ENCODE measurements at regions not wholly inside any gene's neighbourhood (a gene's known extent, or its start where the extent isn't known, plus 50 kb on each side); places are given as distances from the start of the nearest gene placed in this dataset.

DNA sequence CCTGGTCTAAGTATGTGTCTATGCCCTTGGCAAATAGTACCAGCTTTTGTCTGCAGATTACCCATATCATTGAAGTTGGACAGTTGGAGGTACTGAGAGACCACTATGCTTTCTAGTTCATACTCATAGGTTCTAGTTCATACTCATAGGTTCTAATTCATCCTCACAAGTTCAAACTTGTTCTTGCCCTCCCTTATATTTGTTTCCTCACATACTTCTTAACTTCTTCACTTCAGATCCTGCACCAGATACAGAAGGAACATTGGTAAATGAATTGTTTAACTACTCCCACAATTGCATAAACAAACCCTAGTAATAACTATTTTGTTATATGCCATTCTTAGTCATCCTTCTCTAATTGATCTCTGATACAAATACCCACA, 172.2 kb downstream of the SLITRK1 start:
- DNase-seq (ENCODE audit: low spot score) = no peak
- no peaks in the 10 kb centered on the region for H3K36me3 ChIP-seq (ENCODE audit: control insufficient read depth in 4 of 4, insufficient read depth in 3 of 4, low read depth in 1 of 4, low read length in 3 of 4)
- no peak overlapping the region for H3K27ac ChIP-seq (ENCODE audit: low read depth in 1 of 2, low read length in 2 of 2)
- H3K9ac ChIP-seq (ENCODE audit: low read depth in 1 of 2, low read length in 2 of 2) = no peak overlapping the region
- TF ChIP-seq TAF1 (conservative IDR thresholded peaks at IDR 0.05) (no peak), NR2F2 (IDR thresholded peaks at IDR 0.05) (no peak), FOXA1 (IDR thresholded peaks at IDR 0.05) (no peak), RAD21 (IDR thresholded peaks at IDR 0.05) (no peak), JUND (IDR thresholded peaks at IDR 0.05) (no peak), YY1 (IDR thresholded peaks at IDR 0.05) (no peak), SP1 (IDR thresholded peaks at IDR 0.05) (no peak), FOXA2 (IDR thresholded peaks at IDR 0.05) (no peak), GABPA (IDR thresholded peaks at IDR 0.05 in 1 of 2, conservative IDR thresholded peaks at IDR 0.05 in 1 of 2) (no peak), HNF4G (IDR thresholded peaks at IDR 0.05) (no peak), RXRA (IDR thresholded peaks at IDR 0.05) (no peak), EGR1 (IDR thresholded peaks at IDR 0.05; ENCODE audit: low read depth in 2 of 2) (no peak), HNF4A (conservative IDR thresholded peaks at IDR 0.05) (no peak)
- TF ChIP-seq, protein P1, sequence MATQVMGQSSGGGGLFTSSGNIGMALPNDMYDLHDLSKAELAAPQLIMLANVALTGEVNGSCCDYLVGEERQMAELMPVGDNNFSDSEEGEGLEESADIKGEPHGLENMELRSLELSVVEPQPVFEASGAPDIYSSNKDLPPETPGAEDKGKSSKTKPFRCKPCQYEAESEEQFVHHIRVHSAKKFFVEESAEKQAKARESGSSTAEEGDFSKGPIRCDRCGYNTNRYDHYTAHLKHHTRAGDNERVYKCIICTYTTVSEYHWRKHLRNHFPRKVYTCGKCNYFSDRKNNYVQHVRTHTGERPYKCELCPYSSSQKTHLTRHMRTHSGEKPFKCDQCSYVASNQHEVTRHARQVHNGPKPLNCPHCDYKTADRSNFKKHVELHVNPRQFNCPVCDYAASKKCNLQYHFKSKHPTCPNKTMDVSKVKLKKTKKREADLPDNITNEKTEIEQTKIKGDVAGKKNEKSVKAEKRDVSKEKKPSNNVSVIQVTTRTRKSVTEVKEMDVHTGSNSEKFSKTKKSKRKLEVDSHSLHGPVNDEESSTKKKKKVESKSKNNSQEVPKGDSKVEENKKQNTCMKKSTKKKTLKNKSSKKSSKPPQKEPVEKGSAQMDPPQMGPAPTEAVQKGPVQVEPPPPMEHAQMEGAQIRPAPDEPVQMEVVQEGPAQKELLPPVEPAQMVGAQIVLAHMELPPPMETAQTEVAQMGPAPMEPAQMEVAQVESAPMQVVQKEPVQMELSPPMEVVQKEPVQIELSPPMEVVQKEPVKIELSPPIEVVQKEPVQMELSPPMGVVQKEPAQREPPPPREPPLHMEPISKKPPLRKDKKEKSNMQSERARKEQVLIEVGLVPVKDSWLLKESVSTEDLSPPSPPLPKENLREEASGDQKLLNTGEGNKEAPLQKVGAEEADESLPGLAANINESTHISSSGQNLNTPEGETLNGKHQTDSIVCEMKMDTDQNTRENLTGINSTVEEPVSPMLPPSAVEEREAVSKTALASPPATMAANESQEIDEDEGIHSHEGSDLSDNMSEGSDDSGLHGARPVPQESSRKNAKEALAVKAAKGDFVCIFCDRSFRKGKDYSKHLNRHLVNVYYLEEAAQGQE (IDR thresholded peaks at IDR 0.05) = no peak
- TF ChIP-seq, protein P2, sequence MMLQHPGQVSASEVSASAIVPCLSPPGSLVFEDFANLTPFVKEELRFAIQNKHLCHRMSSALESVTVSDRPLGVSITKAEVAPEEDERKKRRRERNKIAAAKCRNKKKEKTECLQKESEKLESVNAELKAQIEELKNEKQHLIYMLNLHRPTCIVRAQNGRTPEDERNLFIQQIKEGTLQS (IDR thresholded peaks at IDR 0.05) = no peak
- TF ChIP-seq, protein P3, sequence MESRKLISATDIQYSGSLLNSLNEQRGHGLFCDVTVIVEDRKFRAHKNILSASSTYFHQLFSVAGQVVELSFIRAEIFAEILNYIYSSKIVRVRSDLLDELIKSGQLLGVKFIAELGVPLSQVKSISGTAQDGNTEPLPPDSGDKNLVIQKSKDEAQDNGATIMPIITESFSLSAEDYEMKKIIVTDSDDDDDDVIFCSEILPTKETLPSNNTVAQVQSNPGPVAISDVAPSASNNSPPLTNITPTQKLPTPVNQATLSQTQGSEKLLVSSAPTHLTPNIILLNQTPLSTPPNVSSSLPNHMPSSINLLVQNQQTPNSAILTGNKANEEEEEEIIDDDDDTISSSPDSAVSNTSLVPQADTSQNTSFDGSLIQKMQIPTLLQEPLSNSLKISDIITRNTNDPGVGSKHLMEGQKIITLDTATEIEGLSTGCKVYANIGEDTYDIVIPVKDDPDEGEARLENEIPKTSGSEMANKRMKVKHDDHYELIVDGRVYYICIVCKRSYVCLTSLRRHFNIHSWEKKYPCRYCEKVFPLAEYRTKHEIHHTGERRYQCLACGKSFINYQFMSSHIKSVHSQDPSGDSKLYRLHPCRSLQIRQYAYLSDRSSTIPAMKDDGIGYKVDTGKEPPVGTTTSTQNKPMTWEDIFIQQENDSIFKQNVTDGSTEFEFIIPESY (IDR thresholded peaks at IDR 0.05) = no peak
- TF ChIP-seq, protein P4, sequence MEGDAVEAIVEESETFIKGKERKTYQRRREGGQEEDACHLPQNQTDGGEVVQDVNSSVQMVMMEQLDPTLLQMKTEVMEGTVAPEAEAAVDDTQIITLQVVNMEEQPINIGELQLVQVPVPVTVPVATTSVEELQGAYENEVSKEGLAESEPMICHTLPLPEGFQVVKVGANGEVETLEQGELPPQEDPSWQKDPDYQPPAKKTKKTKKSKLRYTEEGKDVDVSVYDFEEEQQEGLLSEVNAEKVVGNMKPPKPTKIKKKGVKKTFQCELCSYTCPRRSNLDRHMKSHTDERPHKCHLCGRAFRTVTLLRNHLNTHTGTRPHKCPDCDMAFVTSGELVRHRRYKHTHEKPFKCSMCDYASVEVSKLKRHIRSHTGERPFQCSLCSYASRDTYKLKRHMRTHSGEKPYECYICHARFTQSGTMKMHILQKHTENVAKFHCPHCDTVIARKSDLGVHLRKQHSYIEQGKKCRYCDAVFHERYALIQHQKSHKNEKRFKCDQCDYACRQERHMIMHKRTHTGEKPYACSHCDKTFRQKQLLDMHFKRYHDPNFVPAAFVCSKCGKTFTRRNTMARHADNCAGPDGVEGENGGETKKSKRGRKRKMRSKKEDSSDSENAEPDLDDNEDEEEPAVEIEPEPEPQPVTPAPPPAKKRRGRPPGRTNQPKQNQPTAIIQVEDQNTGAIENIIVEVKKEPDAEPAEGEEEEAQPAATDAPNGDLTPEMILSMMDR (IDR thresholded peaks at IDR 0.05; ENCODE audit: low read depth, low read length, missing input control) = no peak
- TF ChIP-seq, protein P5, sequence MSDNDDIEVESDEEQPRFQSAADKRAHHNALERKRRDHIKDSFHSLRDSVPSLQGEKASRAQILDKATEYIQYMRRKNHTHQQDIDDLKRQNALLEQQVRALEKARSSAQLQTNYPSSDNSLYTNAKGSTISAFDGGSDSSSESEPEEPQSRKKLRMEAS (IDR thresholded peaks at IDR 0.05) = no peak
- H3K9me3 ChIP-seq (ENCODE audit: control insufficient read depth in 4 of 4, low read length in 3 of 4) = no peaks in the 10 kb centered on the region
- H3K4me3 ChIP-seq (ENCODE audit: low read depth in 1 of 3, low read length in 3 of 3) = no peak overlapping the region
- no peaks in the 10 kb centered on the region for H3K4me1 ChIP-seq (ENCODE audit: control insufficient read depth in 4 of 4, insufficient read depth in 4 of 4, low read length in 3 of 4)
- H3K27me3 ChIP-seq (ENCODE audit: control insufficient read depth in 4 of 4, insufficient read depth in 4 of 4, low read length in 3 of 4) = no peaks in the 10 kb centered on the region
